ENCODE measurements at regions not wholly inside any gene's neighbourhood (a gene's known extent, or its start where the extent isn't known, plus 50 kb on each side); places are given as distances from the start of the nearest gene placed in this dataset.
"Not testable (repeated sequence)": the region's sequence is repeated elsewhere in the genome, so short reads cannot be mapped to it uniquely, and the experiment has no call there.

DNA sequence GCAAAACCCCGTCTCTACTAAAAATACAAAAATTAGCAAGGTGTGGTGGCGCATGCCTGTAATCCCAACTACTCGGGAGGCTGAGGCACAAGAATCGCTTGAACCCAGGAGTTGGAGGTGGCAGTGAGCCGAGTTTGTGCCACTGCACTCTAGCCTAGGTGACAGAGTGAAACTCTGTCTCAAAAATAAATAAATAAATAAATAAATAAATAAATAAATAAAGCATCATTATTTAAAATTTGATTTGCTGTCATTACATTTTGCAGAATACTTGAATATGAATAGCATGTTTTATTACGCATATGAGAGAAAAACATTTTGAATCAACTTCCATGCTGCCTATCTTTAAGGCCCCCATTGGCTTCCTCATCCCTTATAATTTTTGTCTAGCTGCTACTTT, 53.4 kb upstream of the MED14 start:
- not testable (repeated sequence) for ATAC-seq (ENCODE audit: low FRiP score in 2 of 2); H3K27me3 ChIP-seq; H3K27ac ChIP-seq; DNase-seq; H3K4me3 ChIP-seq; H3K36me3 ChIP-seq; H3K4me1 ChIP-seq; H3K9me3 ChIP-seq
- 87 to 91% methylated on average over 6 of the region's 6 CpGs for WGBS, 2 donors

DNA sequence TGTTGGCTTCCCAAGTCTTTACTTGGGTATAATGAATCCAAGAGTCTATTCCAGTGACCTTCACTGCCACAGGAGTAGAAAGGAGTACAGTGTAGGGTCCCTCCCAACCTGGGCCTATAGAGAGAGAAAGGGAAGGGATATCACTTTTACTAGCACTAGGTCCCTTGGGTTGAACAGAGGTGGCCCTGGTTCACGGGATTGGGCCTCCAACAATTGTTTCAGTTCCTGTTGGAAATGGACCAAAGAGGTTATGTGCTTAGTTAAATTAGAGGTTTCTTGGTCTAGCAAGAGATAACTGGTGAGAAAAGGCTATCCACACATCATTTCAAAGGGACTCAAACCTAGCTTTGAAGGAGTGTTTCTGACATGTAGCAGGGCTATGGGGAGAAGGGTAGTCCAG, 57.1 kb upstream of the MED14 start:
- H3K27ac ChIP-seq: no peak overlapping the region
- TF ChIP-seq CTCF (IDR thresholded peaks at IDR 0.05) (no peak), EP300 (IDR thresholded peaks at IDR 0.05) (no peak), POLR2AphosphoS5 (IDR thresholded peaks at IDR 0.05) (no peak), POLR2A (IDR thresholded peaks at IDR 0.05) (no peak)
- ATAC-seq (ENCODE audit: low FRiP score in 2 of 2) (no peak), DNase-seq (no peak)
- WGBS, 2 donors: 60 to 69% methylated on average over 1 of the region's 1 CpG
- H3K4me1 ChIP-seq: peaks cover 0 to 6% (median 2%) of the 10 kb centered on the region in 4 donors
- no peaks in the 10 kb centered on the region for H3K36me3 ChIP-seq
- no peak overlapping the region for H3K4me3 ChIP-seq
- H3K27me3 ChIP-seq: no peaks in the 10 kb centered on the region
- H3K9me3 ChIP-seq: no peaks in the 10 kb centered on the region

DNA sequence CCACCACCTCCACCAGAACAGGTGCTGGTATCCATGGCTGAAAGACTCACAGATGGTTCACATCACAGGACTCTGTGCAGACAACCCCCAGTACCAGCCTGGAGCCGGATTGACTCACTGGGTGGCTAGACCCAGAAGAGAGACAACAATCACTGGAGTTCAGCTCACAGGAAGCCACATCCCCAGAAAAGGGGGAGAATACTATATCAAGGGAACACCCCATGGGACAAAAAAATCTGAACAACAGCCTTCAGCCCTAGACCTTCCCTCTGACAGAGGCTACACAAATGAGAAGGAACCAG, 59.4 kb upstream of the MED14 start:
- not testable (repeated sequence) for H3K36me3 ChIP-seq; DNase-seq; H3K27me3 ChIP-seq; H3K27ac ChIP-seq; H3K4me1 ChIP-seq; ATAC-seq (ENCODE audit: low FRiP score in 2 of 2); H3K9me3 ChIP-seq; H3K4me3 ChIP-seq
- 81% methylated on average over 1 of the region's 1 CpG; no CpG with 5 or more reads in 1 of the 2 donors for WGBS, 2 donors

DNA sequence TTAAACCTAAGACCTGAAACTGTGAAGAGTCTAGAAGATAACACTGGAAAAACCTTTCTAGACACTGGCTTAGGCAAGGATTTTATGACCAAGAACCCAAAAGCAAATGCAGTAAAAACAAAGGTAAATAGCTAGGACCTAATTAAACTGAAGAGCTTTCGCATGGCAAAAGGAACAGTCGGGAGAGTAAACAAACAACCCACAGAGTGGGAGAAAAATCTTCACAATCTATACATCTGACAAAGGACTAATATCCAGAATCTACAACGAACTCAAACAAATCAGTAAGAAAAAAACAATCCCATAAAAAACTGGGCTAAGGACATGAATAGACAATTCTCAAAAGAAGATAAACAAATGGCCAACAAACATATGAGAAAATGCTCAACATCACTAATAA, 64.4 kb upstream of the MED14 start:
- DNase-seq; H3K4me3 ChIP-seq; ATAC-seq (ENCODE audit: low FRiP score in 2 of 2); H3K36me3 ChIP-seq; H3K4me1 ChIP-seq; H3K9me3 ChIP-seq; H3K27me3 ChIP-seq; H3K27ac ChIP-seq: not testable (repeated sequence)
- WGBS, 2 donors: 84 to 87% methylated on average over 3 of the region's 3 CpGs

- H3K27me3 ChIP-seq: no peaks in the 10 kb centered on the region
- no peaks in the 10 kb centered on the region for H3K4me1 ChIP-seq
- no peaks in the 10 kb centered on the region for H3K36me3 ChIP-seq
- TF ChIP-seq CTCF (IDR thresholded peaks at IDR 0.05): no peak
- no peak for TF ChIP-seq POLR2AphosphoS5 (IDR thresholded peaks at IDR 0.05)
- TF ChIP-seq POLR2A (IDR thresholded peaks at IDR 0.05): no peak
- no peak for TF ChIP-seq EP300 (IDR thresholded peaks at IDR 0.05)
- no peaks in the 10 kb centered on the region for H3K9me3 ChIP-seq
- H3K27ac ChIP-seq: no peak overlapping the region
- DNase-seq (no peak), ATAC-seq (ENCODE audit: low FRiP score in 2 of 2) (no peak)
- WGBS, 2 donors: 85 to 86% methylated on average over 5 to 13 of the region's 13 CpGs
- no peak overlapping the region for H3K4me3 ChIP-seq
These were observed 70.1 kb upstream of the MED14 start for GRCh38 chrX:40805404-40805803.

DNA sequence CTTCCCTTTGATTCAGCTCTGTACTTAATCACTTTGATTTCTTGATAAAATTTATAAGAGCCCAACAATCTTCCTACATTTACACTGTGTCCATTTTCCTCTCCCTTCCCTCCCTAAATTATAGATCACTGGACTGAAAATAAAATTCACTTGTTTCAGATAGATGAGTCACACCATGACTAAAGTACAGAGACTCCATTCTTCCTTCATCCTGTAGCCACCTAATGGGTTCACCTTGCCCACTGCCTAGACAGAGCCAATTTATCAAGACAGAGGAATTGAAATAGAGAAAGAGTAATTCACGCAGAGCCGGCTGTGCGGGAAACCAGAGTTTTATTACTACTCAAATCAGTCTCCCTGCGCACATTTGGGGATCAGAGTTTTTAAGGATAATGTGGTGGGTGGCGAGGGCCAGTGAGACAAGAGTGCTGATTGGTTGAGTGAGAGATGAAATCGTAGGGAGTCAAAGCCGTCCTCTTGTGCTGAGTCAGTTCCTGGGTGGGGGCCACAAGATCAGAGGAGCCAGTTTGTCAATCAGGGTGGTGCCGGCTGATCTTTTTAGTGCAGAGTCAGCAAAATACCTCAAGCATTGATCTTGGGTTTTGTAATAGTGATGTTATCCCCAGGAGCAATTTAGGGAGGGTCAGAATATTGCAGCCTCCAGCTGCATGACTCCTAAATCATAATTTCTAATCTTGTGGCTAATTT, 71.3 kb upstream of the MED14 start:
- Histone ChIP-seq H3K27ac (peak overlapping the region in 1 of 4 donors; percentile 34), H3K9me3 (no peaks in the 10 kb centered on the region), H3K4me3 (no peak overlapping the region), H3K36me3 (no peaks in the 10 kb centered on the region), H3K27me3 (no peaks in the 10 kb centered on the region), H3K4me1 (no peaks in the 10 kb centered on the region)
- 80 to 98% methylated on average over 5 to 8 of the region's 8 CpGs for WGBS, 2 donors
- ATAC-seq (ENCODE audit: low FRiP score in 2 of 2) (no peak), DNase-seq (no peak)
- TF ChIP-seq EP300 (IDR thresholded peaks at IDR 0.05) (no peak), CTCF (IDR thresholded peaks at IDR 0.05) (no peak), POLR2A (IDR thresholded peaks at IDR 0.05) (no peak), POLR2AphosphoS5 (IDR thresholded peaks at IDR 0.05) (no peak)

Measured in upper lobe of left lung (tissue), 6 donors.